DND-41 (cell line): ENCODE measurements at regions not wholly inside any gene's neighbourhood (a gene's known extent, or its start where the extent isn't known, plus 50 kb on each side); places are given as distances from the start of the nearest gene placed in this dataset.

Experiments
- CTCF ChIP-seq: IDR thresholded peaks from 2 replicates; pipeline ENCODE4 v1.5.1; 2012; ENCODE audit warnings: borderline replicate concordance, low read length, moderate library complexity, mild to moderate bottlenecking; ENCODE audit not compliant: poor library complexity, severe bottlenecking; ENCODE audit errors: extremely low read depth
- EZH2 ChIP-seq: IDR thresholded peaks from 3 replicates; pipeline ENCODE4 v1.6.1; 2012; ENCODE audit warnings: borderline replicate concordance, low read depth, mild to moderate bottlenecking, moderate library complexity, low read length, inconsistent platforms; ENCODE audit not compliant: severe bottlenecking

DNA sequence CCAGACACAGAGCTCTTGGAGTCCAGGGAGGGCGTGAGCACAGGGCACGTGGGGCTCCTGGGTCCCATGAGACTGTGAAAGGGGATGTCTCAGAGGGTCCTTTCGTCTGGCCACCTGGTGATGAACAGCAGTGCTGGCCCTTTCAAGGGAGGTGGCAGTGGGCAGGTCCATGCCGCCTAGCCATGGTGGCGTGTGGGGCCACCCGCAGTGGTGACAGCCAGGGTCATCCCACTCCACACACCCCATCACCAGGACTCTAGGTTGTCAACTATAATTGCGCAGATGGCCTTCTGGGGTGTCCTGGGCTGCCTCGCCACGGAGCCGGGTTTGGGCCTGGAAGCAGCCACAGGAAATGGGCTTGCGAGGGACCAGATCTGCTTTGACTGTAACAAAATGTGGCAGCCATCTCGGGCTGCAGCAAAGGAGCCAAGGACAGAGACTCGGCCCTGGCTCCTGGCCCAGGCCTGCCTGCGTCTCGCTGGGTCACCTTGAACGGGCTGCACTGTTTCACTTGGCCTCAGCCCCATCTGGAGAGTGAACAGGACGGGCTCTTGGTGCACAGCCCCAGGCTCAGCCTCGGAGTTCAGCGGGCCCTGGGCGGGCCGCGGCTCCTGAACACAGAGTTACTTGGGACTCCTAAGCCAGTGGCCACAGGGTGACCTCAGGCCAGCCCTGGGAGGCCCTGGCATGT is 1350.5 kb downstream of the BRD1 start:
- TF ChIP-seq CTCF (no peak), EZH2 (no peak)
